GM23338 (cell line): ENCODE measurements at regions not wholly inside any gene's neighbourhood (a gene's known extent, or its start where the extent isn't known, plus 50 kb on each side); places are given as distances from the start of the nearest gene placed in this dataset.

Experiments used
- ATAC-seq: fragments of 200-7000 bp; cut with Tn5 transposase; 3 replicates; pipeline ENCODE4 v1.9.1; 2020
- DNase-seq: peaks from one replicate; pipeline ENCODE4 v3.0.0-alpha.2; 2015; ENCODE audit warnings: low spot score
- H2AFZ ChIP-seq: fragments of 200-600 bp; sonication (generic); 2 replicates; pipeline ENCODE4 v1.8.0; 2016; ENCODE audit warnings: antibody characterized with exemption, mild to moderate bottlenecking, moderate library complexity
- H3F3A ChIP-seq: fragments of 200-600 bp; sonication (generic); replicated peaks from 2 replicates; pipeline ENCODE4 v1.8.0; 2017; ENCODE audit warnings: antibody characterized with exemption, mixed run types, low read depth
- H3K27ac ChIP-seq: fragments of 200-600 bp; sonication (generic); 2 replicates; pipeline ENCODE4 v1.6.1; 2016; ENCODE audit warnings: low read depth
- H3K27me3 ChIP-seq: fragments of 200-600 bp; sonication (generic); 2 replicates; pipeline ENCODE4 v1.8.0; 2016; ENCODE audit warnings: mild to moderate bottlenecking, mixed run types, moderate library complexity; ENCODE audit not compliant: insufficient read depth
- H3K36me3 ChIP-seq: fragments of 200-600 bp; sonication (generic); 2 replicates; pipeline ENCODE4 v1.8.0; 2016; ENCODE audit warnings: mild to moderate bottlenecking; ENCODE audit not compliant: insufficient read depth
- H3K4me1 ChIP-seq: fragments of 200-600 bp; sonication (generic); 2 replicates; pipeline ENCODE4 v1.8.0; 2016; ENCODE audit warnings: mild to moderate bottlenecking, moderate library complexity; ENCODE audit not compliant: insufficient read depth
- H3K4me2 ChIP-seq: fragments of 200-600 bp; sonication (generic); 2 replicates; pipeline ENCODE4 v1.7.1; 2017; ENCODE audit warnings: mixed run types
- H3K4me3 ChIP-seq: fragments of 200-600 bp; sonication (generic); 2 replicates; pipeline ENCODE4 v1.6.1; 2016; ENCODE audit warnings: mixed run types
- H3K79me2 ChIP-seq: fragments of 200-600 bp; sonication (generic); replicated peaks from 2 replicates; pipeline ENCODE4 v1.8.0; 2017; ENCODE audit warnings: mild to moderate bottlenecking; ENCODE audit not compliant: insufficient read depth
- H3K9me2 ChIP-seq: fragments of 200-600 bp; sonication (generic); 2 replicates; pipeline ENCODE4 v1.8.0; 2017; ENCODE audit not compliant: insufficient read depth
- H4K20me1 ChIP-seq: fragments of 200-600 bp; sonication (generic); replicated peaks from 2 replicates; pipeline ENCODE4 v1.8.0; 2017; ENCODE audit warnings: mild to moderate bottlenecking; ENCODE audit not compliant: insufficient read depth
- H3K27ac Mint-ChIP-seq: 2 replicates; pipeline ENCODE4 v1.8.0; 2020; ENCODE audit warnings: inconsistent platforms, mild to moderate bottlenecking, moderate library complexity, mixed read lengths
- H3K27me3 Mint-ChIP-seq: 3 replicates; pipeline ENCODE4 v1.8.0; 2022; ENCODE audit warnings: low read depth, mild to moderate bottlenecking, moderate library complexity, mixed read lengths, inconsistent platforms; ENCODE audit not compliant: insufficient read depth, poor library complexity
- H3K36me3 Mint-ChIP-seq: 3 replicates; pipeline ENCODE4 v1.8.0; 2021; ENCODE audit warnings: low read depth, mild to moderate bottlenecking, inconsistent platforms, moderate library complexity, mixed read lengths
- H3K4me1 Mint-ChIP-seq: 3 replicates; pipeline ENCODE4 v1.8.0; 2020; ENCODE audit warnings: mild to moderate bottlenecking, inconsistent platforms, mixed read lengths
- H3K4me3 Mint-ChIP-seq: 3 replicates; pipeline ENCODE4 v1.8.0; 2021; ENCODE audit warnings: moderate library complexity, mild to moderate bottlenecking, inconsistent platforms, mixed read lengths
- H3K9me3 Mint-ChIP-seq: 3 replicates; pipeline ENCODE4 v1.8.0; 2020; ENCODE audit warnings: moderate library complexity, mild to moderate bottlenecking, inconsistent platforms, mixed read lengths
- CREB1 ChIP-seq: fragments of 250-450 bp; sonication (Bioruptor Pico); IDR thresholded peaks from 2 replicates; pipeline ENCODE4 v1.5.0; 2020; ENCODE audit warnings: low read depth, mild to moderate bottlenecking, moderate library complexity
- ETS1 ChIP-seq: IDR thresholded peaks from 2 replicates; pipeline ENCODE4 v1.6.1; 2016; ENCODE audit warnings: antibody characterized with exemption
- EZH2phosphoT487 ChIP-seq: fragments of 200-600 bp; sonication (generic); IDR thresholded peaks from one replicate; pipeline ENCODE4 v1.8.1; 2018; ENCODE audit warnings: antibody characterized with exemption; ENCODE audit not compliant: unreplicated experiment
- REST ChIP-seq: IDR thresholded peaks from one replicate; pipeline ENCODE4 v1.6.1; 2018; ENCODE audit warnings: antibody characterized with exemption; ENCODE audit not compliant: unreplicated experiment
- STAT1 ChIP-seq: IDR thresholded peaks from one replicate; pipeline ENCODE4 v1.6.1; 2016; ENCODE audit warnings: antibody characterized with exemption; ENCODE audit not compliant: unreplicated experiment
- ZNF114 ChIP-seq: fragments of 250-450 bp; sonication (Bioruptor Pico); IDR thresholded peaks from 2 replicates; pipeline ENCODE4 v1.5.0; 2020; ENCODE audit warnings: mild to moderate bottlenecking, moderate library complexity
- TF ChIP-seq, protein P1 (sequence below): fragments of 250-450 bp; sonication (Bioruptor Pico); IDR thresholded peaks from 2 replicates; pipeline ENCODE4 v1.5.0; 2020; ENCODE audit warnings: mild to moderate bottlenecking, moderate library complexity

DNA sequence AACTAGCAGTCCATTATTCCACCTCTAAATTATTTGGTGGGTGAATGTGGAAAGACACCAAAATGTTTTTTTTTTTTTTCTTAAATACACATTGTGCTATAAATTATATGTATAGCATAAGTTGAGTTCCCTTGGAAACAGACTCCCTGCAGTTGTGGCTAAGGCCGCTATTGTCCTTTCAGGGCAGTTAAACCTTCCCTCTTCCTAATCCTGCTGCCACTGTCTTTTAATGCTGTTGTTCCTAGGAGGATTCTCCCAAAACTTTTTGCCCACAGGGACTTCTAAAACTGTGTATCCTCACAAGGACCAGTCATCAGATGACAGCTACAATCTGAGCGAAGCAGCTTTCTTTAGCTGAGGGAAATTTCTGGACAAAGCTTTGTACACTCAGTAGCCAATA, 478.9 kb upstream of the CHORDC1 start:
- peaks cover 28% of the 10 kb centered on the region for H3K4me1 Mint-ChIP-seq
- H3K27ac Mint-ChIP-seq, result no peak overlapping the region
- Histone ChIP-seq H3K27ac (no peak overlapping the region), H3K4me1 (peaks cover 9% of the 10 kb centered on the region), H3K27me3 (no peaks in the 10 kb centered on the region), H3K79me2 (no peaks in the 10 kb centered on the region), H4K20me1 (no peaks in the 10 kb centered on the region), H3K36me3 (no peaks in the 10 kb centered on the region), H3K4me2 (no peak overlapping the region), H3K9me2 (peaks cover 5% of the 10 kb centered on the region), H3K4me3 (no peak overlapping the region), H3F3A (no peaks in the 10 kb centered on the region), H2AFZ (no peak overlapping the region)
- ATAC-seq, result peak; percentile 47; the same call in 2 of the 3 replicates
- no peaks in the 10 kb centered on the region for H3K9me3 Mint-ChIP-seq
- no peaks in the 10 kb centered on the region for H3K27me3 Mint-ChIP-seq
- no peaks in the 10 kb centered on the region for H3K36me3 Mint-ChIP-seq
- DNase-seq, result no peak
- no peak for TF ChIP-seq EZH2phosphoT487
- no peak for TF ChIP-seq ZNF114 (CRISPR knock-in tag)
- TF ChIP-seq ETS1, result no peak
- TF ChIP-seq REST, result no peak
- TF ChIP-seq CREB1 (CRISPR knock-in tag), result no peak
- no peak for TF ChIP-seq STAT1
- no peak overlapping the region for H3K4me3 Mint-ChIP-seq

- Histone ChIP-seq H3K9me2 (peaks cover 5% of the 10 kb centered on the region), H3K4me2 (no peak overlapping the region), H4K20me1 (no peaks in the 10 kb centered on the region), H3F3A (no peaks in the 10 kb centered on the region), H3K4me1 (peaks cover 9% of the 10 kb centered on the region), H2AFZ (no peak overlapping the region), H3K36me3 (no peaks in the 10 kb centered on the region), H3K27me3 (no peaks in the 10 kb centered on the region), H3K4me3 (no peak overlapping the region), H3K79me2 (no peaks in the 10 kb centered on the region), H3K27ac (no peak overlapping the region)
- DNase-seq (no peak), ATAC-seq (no peak)
- no peak overlapping the region; the same call in 1 of the 2 replicates for H3K27ac Mint-ChIP-seq
- H3K36me3 Mint-ChIP-seq, result no peaks in the 10 kb centered on the region
- peaks cover 28% of the 10 kb centered on the region for H3K4me1 Mint-ChIP-seq
- H3K27me3 Mint-ChIP-seq, result no peaks in the 10 kb centered on the region
- H3K9me3 Mint-ChIP-seq, result no peaks in the 10 kb centered on the region
- TF ChIP-seq, protein P1, sequence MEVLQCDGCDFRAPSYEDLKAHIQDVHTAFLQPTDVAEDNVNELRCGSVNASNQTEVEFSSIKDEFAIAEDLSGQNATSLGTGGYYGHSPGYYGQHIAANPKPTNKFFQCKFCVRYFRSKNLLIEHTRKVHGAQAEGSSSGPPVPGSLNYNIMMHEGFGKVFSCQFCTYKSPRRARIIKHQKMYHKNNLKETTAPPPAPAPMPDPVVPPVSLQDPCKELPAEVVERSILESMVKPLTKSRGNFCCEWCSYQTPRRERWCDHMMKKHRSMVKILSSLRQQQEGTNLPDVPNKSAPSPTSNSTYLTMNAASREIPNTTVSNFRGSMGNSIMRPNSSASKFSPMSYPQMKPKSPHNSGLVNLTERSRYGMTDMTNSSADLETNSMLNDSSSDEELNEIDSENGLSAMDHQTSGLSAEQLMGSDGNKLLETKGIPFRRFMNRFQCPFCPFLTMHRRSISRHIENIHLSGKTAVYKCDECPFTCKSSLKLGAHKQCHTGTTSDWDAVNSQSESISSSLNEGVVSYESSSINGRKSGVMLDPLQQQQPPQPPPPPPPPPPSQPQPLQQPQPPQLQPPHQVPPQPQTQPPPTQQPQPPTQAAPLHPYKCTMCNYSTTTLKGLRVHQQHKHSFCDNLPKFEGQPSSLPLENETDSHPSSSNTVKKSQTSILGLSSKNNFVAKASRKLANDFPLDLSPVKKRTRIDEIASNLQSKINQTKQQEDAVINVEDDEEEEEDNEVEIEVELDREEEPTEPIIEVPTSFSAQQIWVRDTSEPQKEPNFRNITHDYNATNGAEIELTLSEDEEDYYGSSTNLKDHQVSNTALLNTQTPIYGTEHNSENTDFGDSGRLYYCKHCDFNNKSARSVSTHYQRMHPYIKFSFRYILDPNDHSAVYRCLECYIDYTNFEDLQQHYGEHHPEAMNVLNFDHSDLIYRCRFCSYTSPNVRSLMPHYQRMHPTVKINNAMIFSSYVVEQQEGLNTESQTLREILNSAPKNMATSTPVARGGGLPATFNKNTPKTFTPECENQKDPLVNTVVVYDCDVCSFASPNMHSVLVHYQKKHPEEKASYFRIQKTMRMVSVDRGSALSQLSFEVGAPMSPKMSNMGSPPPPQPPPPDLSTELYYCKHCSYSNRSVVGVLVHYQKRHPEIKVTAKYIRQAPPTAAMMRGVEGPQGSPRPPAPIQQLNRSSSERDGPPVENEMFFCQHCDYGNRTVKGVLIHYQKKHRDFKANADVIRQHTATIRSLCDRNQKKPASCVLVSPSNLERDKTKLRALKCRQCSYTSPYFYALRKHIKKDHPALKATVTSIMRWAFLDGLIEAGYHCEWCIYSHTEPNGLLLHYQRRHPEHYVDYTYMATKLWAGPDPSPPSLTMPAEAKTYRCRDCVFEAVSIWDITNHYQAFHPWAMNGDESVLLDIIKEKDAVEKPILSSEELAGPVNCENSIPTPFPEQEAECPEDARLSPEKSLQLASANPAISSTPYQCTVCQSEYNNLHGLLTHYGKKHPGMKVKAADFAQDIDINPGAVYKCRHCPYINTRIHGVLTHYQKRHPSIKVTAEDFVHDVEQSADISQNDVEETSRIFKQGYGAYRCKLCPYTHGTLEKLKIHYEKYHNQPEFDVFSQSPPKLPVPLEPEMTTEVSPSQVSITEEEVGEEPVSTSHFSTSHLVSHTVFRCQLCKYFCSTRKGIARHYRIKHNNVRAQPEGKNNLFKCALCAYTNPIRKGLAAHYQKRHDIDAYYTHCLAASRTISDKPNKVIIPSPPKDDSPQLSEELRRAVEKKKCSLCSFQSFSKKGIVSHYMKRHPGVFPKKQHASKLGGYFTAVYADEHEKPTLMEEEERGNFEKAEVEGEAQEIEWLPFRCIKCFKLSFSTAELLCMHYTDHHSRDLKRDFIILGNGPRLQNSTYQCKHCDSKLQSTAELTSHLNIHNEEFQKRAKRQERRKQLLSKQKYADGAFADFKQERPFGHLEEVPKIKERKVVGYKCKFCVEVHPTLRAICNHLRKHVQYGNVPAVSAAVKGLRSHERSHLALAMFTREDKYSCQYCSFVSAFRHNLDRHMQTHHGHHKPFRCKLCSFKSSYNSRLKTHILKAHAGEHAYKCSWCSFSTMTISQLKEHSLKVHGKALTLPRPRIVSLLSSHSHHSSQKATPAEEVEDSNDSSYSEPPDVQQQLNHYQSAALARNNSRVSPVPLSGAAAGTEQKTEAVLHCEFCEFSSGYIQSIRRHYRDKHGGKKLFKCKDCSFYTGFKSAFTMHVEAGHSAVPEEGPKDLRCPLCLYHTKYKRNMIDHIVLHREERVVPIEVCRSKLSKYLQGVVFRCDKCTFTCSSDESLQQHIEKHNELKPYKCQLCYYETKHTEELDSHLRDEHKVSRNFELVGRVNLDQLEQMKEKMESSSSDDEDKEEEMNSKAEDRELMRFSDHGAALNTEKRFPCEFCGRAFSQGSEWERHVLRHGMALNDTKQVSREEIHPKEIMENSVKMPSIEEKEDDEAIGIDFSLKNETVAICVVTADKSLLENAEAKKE (CRISPR knock-in tag), result no peak
- no peak overlapping the region for H3K4me3 Mint-ChIP-seq
Measured at GRCh38 chr11:90700789-90701439, 478.1 kb upstream of the CHORDC1 start.
